ENCODE measurements at regions not wholly inside any gene's neighbourhood (a gene's known extent, or its start where the extent isn't known, plus 50 kb on each side); places are given as distances from the start of the nearest gene placed in this dataset.

GRCh38 chrX:131831185-131831520 is 191.9 kb upstream of the STK26 start:
- Mint-ChIP-seq H3K4me1 (ENCODE audit: unreplicated experiment) (peaks cover 5% of the 10 kb centered on the region), H3K9me3 (peaks cover 4% of the 10 kb centered on the region), H3K36me3 (no peaks in the 10 kb centered on the region), H3K4me3 (peak overlapping the region; percentile 80), H3K27ac (peak overlapping the region; percentile 74), H3K27me3 (no peaks in the 10 kb centered on the region)
- TF ChIP-seq CTCF (conservative IDR thresholded peaks at IDR 0.05), result no peak
- no peak for DNase-seq (ENCODE audit: extremely low spot score, unreplicated experiment)

GRCh38 chrX:131836161-131836560 is 186.9 kb upstream of the STK26 start:
- peaks cover 2% of the 10 kb centered on the region for H3K4me1 Mint-ChIP-seq (ENCODE audit: unreplicated experiment)
- no peak for TF ChIP-seq CTCF (conservative IDR thresholded peaks at IDR 0.05)
- no peaks in the 10 kb centered on the region for H3K27me3 Mint-ChIP-seq
- H3K4me3 Mint-ChIP-seq, result no peak overlapping the region
- H3K36me3 Mint-ChIP-seq, result no peaks in the 10 kb centered on the region
- DNase-seq (ENCODE audit: extremely low spot score, unreplicated experiment), result no peak
- no peak overlapping the region for H3K27ac Mint-ChIP-seq
- H3K9me3 Mint-ChIP-seq, result peaks cover under 1% of the 10 kb centered on the region

- no peak for TF ChIP-seq CTCF (conservative IDR thresholded peaks at IDR 0.05)
- peaks cover 5% of the 10 kb centered on the region for H3K4me1 Mint-ChIP-seq (ENCODE audit: unreplicated experiment)
These were observed 185.8 kb upstream of the STK26 start for GRCh38 chrX:131837325-131837724.

GRCh38 chrX:131840799-131841495 is 182.2 kb upstream of the STK26 start:
- no peak for TF ChIP-seq CTCF (conservative IDR thresholded peaks at IDR 0.05)
- no peak for DNase-seq (ENCODE audit: extremely low spot score, unreplicated experiment)
- no peak overlapping the region for H3K4me3 Mint-ChIP-seq

More at GRCh38 chrX:131837325-131837724, 185.8 kb upstream of the STK26 start:
- no peaks in the 10 kb centered on the region for H3K36me3 Mint-ChIP-seq
- no peak for DNase-seq (ENCODE audit: extremely low spot score, unreplicated experiment)
- H3K4me3 Mint-ChIP-seq, result no peak overlapping the region
- H3K27ac Mint-ChIP-seq, result no peak overlapping the region
- H3K27me3 Mint-ChIP-seq, result no peaks in the 10 kb centered on the region
- no peaks in the 10 kb centered on the region for H3K9me3 Mint-ChIP-seq

GRCh38 chrX:131841496-131842437 is 181.3 kb upstream of the STK26 start:
- Mint-ChIP-seq H3K4me3 (peak overlapping the region; percentile 31), H3K9me3 (no peaks in the 10 kb centered on the region), H3K27ac (peak overlapping the region; percentile 61), H3K27me3 (no peaks in the 10 kb centered on the region), H3K4me1 (ENCODE audit: unreplicated experiment) (peaks cover 5% of the 10 kb centered on the region), H3K36me3 (no peaks in the 10 kb centered on the region)
- peak; percentile 94 for TF ChIP-seq CTCF (conservative IDR thresholded peaks at IDR 0.05)
- no peak for DNase-seq (ENCODE audit: extremely low spot score, unreplicated experiment)

More at GRCh38 chrX:131840799-131841495, 182.2 kb upstream of the STK26 start:
- no peaks in the 10 kb centered on the region for H3K9me3 Mint-ChIP-seq
- no peaks in the 10 kb centered on the region for H3K27me3 Mint-ChIP-seq
- peaks cover 5% of the 10 kb centered on the region for H3K4me1 Mint-ChIP-seq (ENCODE audit: unreplicated experiment)
- H3K27ac Mint-ChIP-seq, result peak overlapping the region; percentile 61
- H3K36me3 Mint-ChIP-seq, result no peaks in the 10 kb centered on the region
